SK-N-SH (cell line): ENCODE measurements at regions not wholly inside any gene's neighbourhood (a gene's known extent, or its start where the extent isn't known, plus 50 kb on each side); places are given as distances from the start of the nearest gene placed in this dataset.
A peak's percentile ranks its signal among the peaks of the same experiment; 100 is the strongest.

Experiments
- CTCF ChIA-PET: fragments of 300-600, 350-600 bp; formaldehyde crosslinking; extraction: SDS; loops from one replicate; lab custom pipeline; 2021; lab: Yijun Ruan, JAX
- POLR2A ChIA-PET: fragments of 350-600 bp; sonication (Branson Sonifier 250); formaldehyde crosslinking; extraction: SDS; loops from one replicate; lab custom pipeline; 2020; ENCODE audit warnings: antibody characterized with exemption, inconsistent platforms; lab: Yijun Ruan, JAX
- DNase-seq: peaks from one replicate; pipeline ENCODE4 v3.0.0; 2012
- H2AFZ ChIP-seq: fragments of 200-600 bp; sonication (generic); 2 replicates; pipeline ENCODE4 v1.8.1; 2016; ENCODE audit warnings: antibody characterized with exemption, mild to moderate bottlenecking, low read depth
- H3F3A ChIP-seq: fragments of 200-600 bp; sonication (generic); replicated peaks from 2 replicates; pipeline ENCODE3; 2016; ENCODE audit warnings: antibody characterized with exemption, mild to moderate bottlenecking; ENCODE audit not compliant: insufficient read depth
- H3K27ac ChIP-seq, 2 experiments: fragments of 200-500 bp in 1 of 2; fragments of 200-600 bp in 1 of 2; sonication (Bioruptor generic) in 1 of 2; sonication (generic), shearing (Covaris generic) in 1 of 2; 2 replicates each; pipeline versions ENCODE4 v1.5.1 to v1.6.1; 2014 to 2016; ENCODE audit warnings: low read depth in 2 of 2, inconsistent platforms in 1 of 2, low read length in 1 of 2, mild to moderate bottlenecking in 1 of 2, mixed read lengths in 1 of 2
- H3K27me3 ChIP-seq: fragments of 200-600 bp; sonication (generic), shearing (Covaris generic); 2 replicates; pipeline ENCODE4 v1.6.1; 2016; ENCODE audit warnings: mixed run types; ENCODE audit not compliant: insufficient read depth
- H3K36me3 ChIP-seq, 2 experiments: fragments of 200-500 bp in 1 of 2; fragments of 200-600 bp in 1 of 2; sonication (Bioruptor generic) in 1 of 2; sonication (generic) in 1 of 2; replicated peaks in 1 of 2; 2 replicates each; pipeline versions ENCODE3 to v1.5.1; 2014 to 2016; ENCODE audit warnings: low read length in 1 of 2, mild to moderate bottlenecking in 1 of 2; ENCODE audit not compliant: insufficient read depth in 2 of 2, control insufficient read depth in 1 of 2
- H3K4me1 ChIP-seq, 2 experiments: fragments of 200-500 bp in 1 of 2; fragments of 200-600 bp in 1 of 2; sonication (Bioruptor generic) in 1 of 2; sonication (generic), shearing (Covaris generic) in 1 of 2; 2 replicates each; pipeline versions ENCODE4 v1.5.1 to v1.6.1; 2014 to 2016; ENCODE audit warnings: low read depth in 1 of 2, low read length in 1 of 2, mixed run types in 1 of 2; ENCODE audit not compliant: insufficient read depth in 2 of 2, control insufficient read depth in 1 of 2
- H3K4me2 ChIP-seq: fragments of 200-600 bp; sonication (generic), shearing (Covaris generic); 2 replicates; pipeline ENCODE4 v1.6.1; 2017; ENCODE audit warnings: mixed run types
- H3K4me3 ChIP-seq, 2 experiments: fragments of 200-500 bp in 1 of 2; fragments of 200-600 bp in 1 of 2; sonication (Bioruptor generic) in 1 of 2; sonication (generic), shearing (Covaris generic) in 1 of 2; 2 replicates each; pipeline versions ENCODE4 v1.5.1 to v1.8.1; 2014 to 2016; ENCODE audit warnings: low read depth in 2 of 2, inconsistent platforms in 1 of 2, low read length in 1 of 2, mild to moderate bottlenecking in 1 of 2, mixed read lengths in 1 of 2, moderate library complexity in 1 of 2
- H3K79me2 ChIP-seq: fragments of 200-600 bp; sonication (generic); 2 replicates; pipeline ENCODE4 v1.8.1; 2017; ENCODE audit warnings: mild to moderate bottlenecking; ENCODE audit not compliant: insufficient read depth
- H3K9ac ChIP-seq: fragments of 200-600 bp; sonication (generic); 2 replicates; pipeline ENCODE4 v1.6.1; 2017; ENCODE audit warnings: mixed run types
- H3K9me2 ChIP-seq: fragments of 200-600 bp; sonication (generic); 2 replicates; pipeline ENCODE4 v1.6.1; 2017; ENCODE audit warnings: mixed run types
- H3K9me3 ChIP-seq: fragments of 200-600 bp; sonication (generic); 2 replicates; pipeline ENCODE4 v1.6.1; 2017; ENCODE audit warnings: mixed run types, mild to moderate bottlenecking, moderate library complexity
- H4K20me1 ChIP-seq: fragments of 200-600 bp; sonication (generic); 2 replicates; pipeline ENCODE4 v1.6.1; 2017; ENCODE audit warnings: mild to moderate bottlenecking, mixed run types; ENCODE audit not compliant: insufficient read depth
- CHD2 ChIP-seq: fragments of 150-350 bp; IDR thresholded peaks from 2 replicates; pipeline ENCODE4 v1.6.1; 2018; ENCODE audit warnings: low read length; ENCODE audit not compliant: partially characterized antibody
- CTCF ChIP-seq: fragments of 200-600 bp; sonication (generic); IDR thresholded peaks from 2 replicates; pipeline ENCODE4 v1.6.1; 2017; ENCODE audit warnings: antibody characterized with exemption, mild to moderate bottlenecking, moderate library complexity
- EP300 ChIP-seq, 2 experiments: IDR thresholded peaks; 2 replicates each; pipeline versions ENCODE4 v1.4.0 to v1.6.1; 2012; ENCODE audit warnings: borderline replicate concordance in 1 of 2, low read depth in 1 of 2, low read length in 1 of 2
- FOSL2 ChIP-seq: IDR thresholded peaks from 2 replicates; pipeline ENCODE4 v1.4.0; 2012; ENCODE audit warnings: low read depth, mild to moderate bottlenecking, moderate library complexity, borderline replicate concordance
- FOXJ3 ChIP-seq: sonication (generic); formaldehyde crosslinking; IDR thresholded peaks from 2 replicates; pipeline ENCODE4 v1.5.1; 2020; ENCODE audit warnings: mild to moderate bottlenecking, missing genetic modification reagents
- FOXM1 ChIP-seq: IDR thresholded peaks from 2 replicates; pipeline ENCODE4 v1.4.0; 2012; ENCODE audit warnings: low read depth, mild to moderate bottlenecking
- GATA2 ChIP-seq: sonication (generic); formaldehyde crosslinking; IDR thresholded peaks from 2 replicates; pipeline ENCODE4 v1.5.0; 2020; ENCODE audit warnings: mild to moderate bottlenecking, missing genetic modification reagents
- IRF3 ChIP-seq: fragments of 150-350 bp; IDR thresholded peaks from 2 replicates; pipeline ENCODE4 v1.6.1; 2016; ENCODE audit warnings: mild to moderate bottlenecking, low read depth, low read length
- JUND ChIP-seq: IDR thresholded peaks from 2 replicates; pipeline ENCODE4 v1.4.0; 2012
- MEF2A ChIP-seq: IDR thresholded peaks from 2 replicates; pipeline ENCODE4 v1.4.0; 2012; ENCODE audit warnings: low read depth, borderline replicate concordance
- NRF1 ChIP-seq: IDR thresholded peaks from 2 replicates; pipeline ENCODE4 v1.6.1; 2012; ENCODE audit warnings: low read depth, mild to moderate bottlenecking, low read length
- POLR2AphosphoS5 ChIP-seq: IDR thresholded peaks from 2 replicates; pipeline ENCODE4 v1.6.1; 2012; ENCODE audit warnings: low read depth, low read length
- RAD21 ChIP-seq: IDR thresholded peaks from 2 replicates; pipeline ENCODE4 v1.6.1; 2012; ENCODE audit warnings: mild to moderate bottlenecking, low read length
- RCOR1 ChIP-seq: fragments of 150-350 bp; IDR thresholded peaks from 2 replicates; pipeline ENCODE4 v1.6.1; 2017; ENCODE audit warnings: antibody characterized with exemption, low read length
- REST ChIP-seq: IDR thresholded peaks from 2 replicates; pipeline ENCODE4 v1.6.1; 2012; ENCODE audit warnings: mild to moderate bottlenecking, low read depth, low read length, moderate library complexity
- RXRA ChIP-seq: IDR thresholded peaks from 2 replicates; pipeline ENCODE4 v1.4.0; 2012; ENCODE audit warnings: low read depth, mild to moderate bottlenecking, borderline replicate concordance
- SMC3 ChIP-seq: IDR thresholded peaks from 2 replicates; pipeline ENCODE4 v1.6.1; 2012; ENCODE audit warnings: low read depth, low read length, improper control_type of control experiment
- TAF1 ChIP-seq: IDR thresholded peaks from 2 replicates; pipeline ENCODE4 v1.6.1; 2012; ENCODE audit warnings: low read depth, mild to moderate bottlenecking, low read length, moderate library complexity, borderline replicate concordance
- TCF12 ChIP-seq: IDR thresholded peaks from 2 replicates; pipeline ENCODE4 v1.4.0; 2012
- TEAD4 ChIP-seq: IDR thresholded peaks from 2 replicates; pipeline ENCODE4 v1.4.0; 2012; ENCODE audit warnings: mild to moderate bottlenecking, borderline replicate concordance; ENCODE audit not compliant: insufficient read depth
- YY1 ChIP-seq: IDR thresholded peaks from 2 replicates; pipeline ENCODE4 v1.4.0; 2012; ENCODE audit warnings: low read depth, mild to moderate bottlenecking
- WGBS: methylation state at CpG from one replicate; pipeline ENCODE4 v1.1.6; 2017; ENCODE audit warnings: low lambda C conversion rate; 5-methylcytosine and 5-hydroxymethylcytosine counted together

GRCh38 chr19:31141301-31141700, 207.9 kb downstream of the TSHZ3 start:
- Histone ChIP-seq H3K4me1 (peaks cover 0 to 26% of the 10 kb centered on the region in 2 experiments; a peak in 2 of 4 replicates), H3F3A (peaks cover 15% of the 10 kb centered on the region), H3K36me3 (no peaks in the 10 kb centered on the region), H3K9me2 (no peaks in the 10 kb centered on the region), H2AFZ (peak overlapping the region; percentile 91), H3K9ac (peak overlapping the region; percentile 76), H3K4me2 (peak overlapping the region; percentile 34; the same call in 1 of the 2 replicates), H3K79me2 (no peaks in the 10 kb centered on the region), H3K4me3 (no peak overlapping the region), H3K9me3 (no peaks in the 10 kb centered on the region), H4K20me1 (no peaks in the 10 kb centered on the region), H3K27me3 (no peaks in the 10 kb centered on the region), H3K27ac (peak overlapping the region in 1 of 2 experiments; percentile 88; a peak in 2 of 4 replicates)
- DNase-seq, result no peak
- CTCF ChIA-PET, result interaction anchor here (0.5 to 1.6 kb wide), 3 partner anchors 9 to 1287 kb away, joined by 3 to 4 read pairs (median 3); no protein-coding TSS in a partner anchor
- TF ChIP-seq SMC3 (no peak), IRF3 (no peak), NRF1 (no peak), TCF12 (no peak), TEAD4 (no peak), JUND (no peak), FOXJ3 (CRISPR knock-in tag) (no peak)
- WGBS, result 91% methylated on average over 3 of the region's 3 CpGs
- POLR2A ChIA-PET, result no interaction called here

GRCh38 chr19:31140717-31141116, 208.5 kb downstream of the TSHZ3 start:
- H3F3A ChIP-seq, result peaks cover 19% of the 10 kb centered on the region
- ChIA-PET POLR2A (no interaction called here), CTCF (interaction anchor here (1.6 kb wide), 1 partner anchor 27 kb away, joined by 3 read pairs; no protein-coding TSS in a partner anchor)
- no peaks in the 10 kb centered on the region for H3K79me2 ChIP-seq
- H2AFZ ChIP-seq, result peak overlapping the region; percentile 91
- H3K4me3 ChIP-seq, result no peak overlapping the region
- H3K27me3 ChIP-seq, result no peaks in the 10 kb centered on the region
- H3K4me2 ChIP-seq, result peak overlapping the region; percentile 34
- H4K20me1 ChIP-seq, result no peaks in the 10 kb centered on the region
- DNase-seq, result no peak
- 21% methylated on average over 5 of the region's 6 CpGs for WGBS
- H3K27ac ChIP-seq, result peak overlapping the region in 1 of 2 experiments; percentile 88; a peak in 2 of 4 replicates
- H3K36me3 ChIP-seq, result no peaks in the 10 kb centered on the region
- H3K9me3 ChIP-seq, result no peaks in the 10 kb centered on the region
- H3K9ac ChIP-seq, result peak overlapping the region; percentile 76
- no peaks in the 10 kb centered on the region for H3K9me2 ChIP-seq
- peaks cover 0 to 26% of the 10 kb centered on the region in 2 experiments; a peak in 2 of 4 replicates for H3K4me1 ChIP-seq
- TF ChIP-seq FOXJ3 (CRISPR knock-in tag) (no peak), EP300 (IDR thresholded peaks at IDR 0.05; ENCODE audit: borderline replicate concordance in 1 of 2, low read depth in 1 of 2, low read length in 1 of 2) (no peak), RAD21 (no peak), TEAD4 (no peak), SMC3 (no peak), GATA2 (CRISPR knock-in tag) (no peak), TAF1 (no peak), CTCF (peak; percentile 29; the same call in 1 of the 2 replicates), RXRA (peak; percentile 32; the same call in 1 of the 2 replicates), YY1 (peak; percentile 34; the same call in 1 of the 2 replicates), FOSL2 (peak; percentile 38; the same call in 1 of the 2 replicates), POLR2AphosphoS5 (no peak), JUND (peak; percentile 17; the same call in 1 of the 2 replicates), MEF2A (no peak), FOXM1 (no peak), REST (no peak), CHD2 (no peak), RCOR1 (no peak)
